ENCODE measurements at regions not wholly inside any gene's neighbourhood (a gene's known extent, or its start where the extent isn't known, plus 50 kb on each side); places are given as distances from the start of the nearest gene placed in this dataset.

GRCh38 chr4:152269448-152270191 lies 266.3 kb downstream of the FBXW7 start:
- H3K27ac ChIP-seq = no peak overlapping the region
- TF ChIP-seq CTCF (conservative IDR thresholded peaks at IDR 0.05) = no peak

GRCh38 chr4:152267811-152268210 lies 268.1 kb downstream of the FBXW7 start:
- no peak for TF ChIP-seq CTCF (conservative IDR thresholded peaks at IDR 0.05)

GRCh38 chr4:152266831-152267480 lies 268.9 kb downstream of the FBXW7 start:
- no peak for TF ChIP-seq CTCF (conservative IDR thresholded peaks at IDR 0.05)
- no peak overlapping the region for H3K27ac ChIP-seq

More at GRCh38 chr4:152267811-152268210, 268.1 kb downstream of the FBXW7 start:
- no peak overlapping the region for H3K27ac ChIP-seq

- TF ChIP-seq CTCF (conservative IDR thresholded peaks at IDR 0.05) = no peak
- no peak overlapping the region for H3K27ac ChIP-seq
Observed at GRCh38 chr4:152265149-152265621, 270.7 kb downstream of the FBXW7 start.

GRCh38 chr4:152264106-152264505 lies 271.8 kb downstream of the FBXW7 start:
- no peak for TF ChIP-seq CTCF (conservative IDR thresholded peaks at IDR 0.05)
- H3K27ac ChIP-seq = no peak overlapping the region

- TF ChIP-seq CTCF (conservative IDR thresholded peaks at IDR 0.05) = no peak
- H3K27ac ChIP-seq = no peak overlapping the region
Observed at GRCh38 chr4:152259866-152260265, 276.0 kb downstream of the FBXW7 start.

GRCh38 chr4:152258804-152259708 lies 276.8 kb downstream of the FBXW7 start:
- TF ChIP-seq CTCF (conservative IDR thresholded peaks at IDR 0.05) = no peak
- H3K27ac ChIP-seq = no peak overlapping the region
